ENCODE measurements at regions not wholly inside any gene's neighbourhood (a gene's known extent, or its start where the extent isn't known, plus 50 kb on each side); places are given as distances from the start of the nearest gene placed in this dataset.

DNA sequence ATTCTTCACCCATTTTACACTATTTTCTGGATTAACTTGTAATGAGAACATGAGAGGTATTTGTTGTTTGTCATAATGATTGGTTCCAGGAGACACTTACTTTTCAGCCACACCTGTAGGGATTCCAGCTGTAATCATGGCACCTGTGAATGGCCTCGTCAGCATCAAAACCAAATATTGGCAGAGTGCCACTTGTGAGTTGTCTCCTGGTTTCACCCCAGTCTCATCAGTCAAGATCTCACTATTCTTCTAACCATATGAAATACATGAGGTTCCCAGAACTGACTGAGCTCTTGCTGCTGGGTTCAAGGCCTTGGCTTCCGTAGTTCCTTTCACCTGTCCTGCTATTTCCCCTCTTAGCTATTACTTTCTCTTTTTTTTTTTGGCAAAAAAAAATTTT, 246.6 kb upstream of the ADGRL2 start:
- no peak for TF ChIP-seq CTCF (IDR thresholded peaks at IDR 0.05; ENCODE audit: borderline replicate concordance, insufficient read depth, low read depth, low read length)
- H3K4me3 ChIP-seq (ENCODE audit: low read depth, low read length) = no peak overlapping the region

- no peak overlapping the region for H3K4me3 ChIP-seq (ENCODE audit: low read depth, low read length)
- TF ChIP-seq CTCF (IDR thresholded peaks at IDR 0.05; ENCODE audit: borderline replicate concordance, insufficient read depth, low read depth, low read length) = no peak
Observed at GRCh38 chr1:81553503-81553902, 247.2 kb upstream of the ADGRL2 start.

GRCh38 chr1:81551946-81552345, 248.8 kb upstream of the ADGRL2 start:
- TF ChIP-seq CTCF (IDR thresholded peaks at IDR 0.05; ENCODE audit: borderline replicate concordance, insufficient read depth, low read depth, low read length) = no peak

GRCh38 chr1:81550753-81551152, 250.0 kb upstream of the ADGRL2 start:
- H3K4me3 ChIP-seq (ENCODE audit: low read depth, low read length) = no peak overlapping the region
- no peak for TF ChIP-seq CTCF (IDR thresholded peaks at IDR 0.05; ENCODE audit: borderline replicate concordance, insufficient read depth, low read depth, low read length)

More at GRCh38 chr1:81551946-81552345, 248.8 kb upstream of the ADGRL2 start:
- H3K4me3 ChIP-seq (ENCODE audit: low read depth, low read length) = no peak overlapping the region

DNA sequence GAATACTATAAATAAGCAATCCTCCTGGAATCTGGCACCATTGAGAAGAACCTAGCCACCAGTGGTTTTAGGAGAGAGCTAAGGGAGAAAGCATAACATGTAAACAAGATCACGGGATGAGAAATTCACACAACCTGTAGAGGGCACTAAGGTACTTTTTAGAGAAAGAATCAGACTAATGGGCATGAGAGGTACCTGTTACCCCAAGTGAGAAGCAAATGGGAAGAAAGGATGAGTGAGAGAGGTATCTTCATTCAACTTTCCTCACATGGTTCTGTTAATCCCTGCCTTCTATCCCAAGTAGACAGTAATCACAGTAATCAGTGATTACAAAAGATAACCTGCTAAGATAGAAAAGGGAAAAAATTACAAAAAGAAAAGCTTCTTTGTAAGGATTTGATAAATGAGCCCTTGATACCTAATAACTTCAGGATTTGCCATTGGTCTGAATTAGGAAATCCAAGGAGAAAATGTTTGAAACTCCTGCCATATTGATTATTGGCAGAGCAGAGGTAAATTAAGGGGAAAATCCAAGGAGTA, 251.1 kb upstream of the ADGRL2 start:
- peak; percentile 28; the same call in 1 of the 2 replicates for TF ChIP-seq CTCF (IDR thresholded peaks at IDR 0.05; ENCODE audit: borderline replicate concordance, insufficient read depth, low read depth, low read length)
- H3K4me3 ChIP-seq (ENCODE audit: low read depth, low read length) = no peak overlapping the region

DNA sequence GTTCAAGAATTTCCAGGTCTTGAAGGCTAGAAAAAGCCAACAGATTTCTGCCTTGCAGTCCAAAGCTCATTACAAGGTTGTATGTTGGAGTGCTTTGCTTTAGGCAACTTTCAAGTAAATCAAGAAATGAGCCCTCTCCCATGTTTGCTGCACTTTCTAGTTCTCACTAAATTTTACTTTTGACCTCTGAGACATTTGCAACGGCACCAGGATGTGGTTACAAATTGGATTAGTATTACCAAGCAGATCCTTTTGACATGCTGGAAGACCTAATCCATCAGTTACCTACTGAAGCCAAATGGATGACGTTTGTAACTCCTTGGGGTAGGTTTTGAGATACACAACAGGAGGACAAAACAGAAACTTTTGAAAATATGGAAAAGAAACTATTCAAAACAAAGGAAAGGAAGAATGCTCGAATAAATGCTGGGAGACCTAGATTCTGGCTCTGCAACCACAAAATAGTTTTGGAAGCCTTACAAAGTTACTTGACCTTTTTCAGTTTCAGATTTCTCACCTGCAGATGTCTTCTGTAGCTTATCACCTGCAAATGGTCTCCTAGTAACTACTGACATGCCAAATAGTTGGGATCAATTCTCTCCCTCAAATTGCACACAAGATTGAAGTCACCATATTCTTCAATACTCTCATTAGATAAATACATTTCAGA, 251.7 kb upstream of the ADGRL2 start:
- no peak overlapping the region for H3K4me3 ChIP-seq (ENCODE audit: low read depth, low read length)
- TF ChIP-seq CTCF (IDR thresholded peaks at IDR 0.05; ENCODE audit: borderline replicate concordance, insufficient read depth, low read depth, low read length) = no peak

GRCh38 chr1:81547912-81548303, 252.8 kb upstream of the ADGRL2 start:
- TF ChIP-seq CTCF (IDR thresholded peaks at IDR 0.05; ENCODE audit: borderline replicate concordance, insufficient read depth, low read depth, low read length) = no peak
- H3K4me3 ChIP-seq (ENCODE audit: low read depth, low read length) = no peak overlapping the region

Data from GM12875 (cell line).